Transverse colon (tissue), 4 donors: ENCODE measurements at regions not wholly inside any gene's neighbourhood (a gene's known extent, or its start where the extent isn't known, plus 50 kb on each side); places are given as distances from the start of the nearest gene placed in this dataset.

Source experiments
- CTCF ChIP-seq, 5 experiments: fragments of 200-600 bp in 3 of 5; fragments of 450-650 bp in 2 of 5; sonication (generic) in 3 of 5; IDR thresholded peaks; 1 replicate in 2 of 5; 2 replicates in 3 of 5; pipeline ENCODE4 v1.5.1; 2016 to 2017; ENCODE audit warnings: antibody characterized with exemption in 5 of 5, inconsistent platforms in 3 of 5, mild to moderate bottlenecking in 2 of 5, moderate library complexity in 1 of 5
- EP300 ChIP-seq: sonication (generic); formaldehyde crosslinking; IDR thresholded peaks from one replicate; pipeline ENCODE4 v1.6.1; 2017; ENCODE audit warnings: antibody characterized with exemption, low read depth
- POLR2A ChIP-seq: fragments of 450-650 bp; IDR thresholded peaks from one replicate; pipeline ENCODE4 v1.6.1; 2016; ENCODE audit warnings: antibody characterized with exemption, mild to moderate bottlenecking, moderate library complexity
- POLR2AphosphoS5 ChIP-seq, 3 donors: sonication (generic); formaldehyde crosslinking; IDR thresholded peaks; one replicate each; pipeline ENCODE4 v1.6.1; 2016; ENCODE audit warnings: antibody characterized with exemption in 3 of 3

GRCh38 chr5:74123929-74124328 lies 497.9 kb downstream of the ARHGEF28 start:
- TF ChIP-seq CTCF (IDR thresholded peaks at IDR 0.05) = no peak
- TF ChIP-seq POLR2AphosphoS5 (IDR thresholded peaks at IDR 0.05) = no peak
- no peak for TF ChIP-seq POLR2A
- no peak for TF ChIP-seq EP300
